Gastrocnemius medialis (tissue), 4 donors: ENCODE measurements at regions not wholly inside any gene's neighbourhood (a gene's known extent, or its start where the extent isn't known, plus 50 kb on each side); places are given as distances from the start of the nearest gene placed in this dataset.

Experiments used
- ATAC-seq, 2 donors: fragments of 150-250 bp; one replicate each; pipeline ENCODE4 v1.9.1; 2016
- DNase-seq, 2 donors: peaks; one replicate each; pipeline ENCODE4 v3.0.0-alpha.2; 2019
- H3K27ac ChIP-seq, 4 donors: fragments of 200-600 bp; sonication (generic); 1 replicate in 1 of 4; 2 replicates in 3 of 4; pipeline ENCODE4 v1.5.1; 2016 to 2018; ENCODE audit warnings: mild to moderate bottlenecking in 2 of 4, moderate library complexity in 1 of 4
- H3K27me3 ChIP-seq, 3 donors: fragments of 200-600 bp; sonication (generic) in 2 of 3; 1 replicate in 1 of 3; 2 replicates in 2 of 3; pipeline versions ENCODE4 v1.5.1 to v1.6.0; 2016 to 2019; ENCODE audit warnings: mild to moderate bottlenecking in 1 of 3, moderate library complexity in 1 of 3
- H3K36me3 ChIP-seq, 2 donors: fragments of 200-600 bp; sonication (generic) in 1 of 2; one replicate each; pipeline ENCODE4 v1.5.1; 2017 to 2018
- H3K4me1 ChIP-seq, 2 donors: fragments of 200-600 bp; sonication (generic) in 1 of 2; one replicate each; pipeline ENCODE4 v1.5.1; 2016 to 2017; ENCODE audit warnings: mild to moderate bottlenecking in 2 of 2
- H3K4me3 ChIP-seq, 4 donors: fragments of 200-600 bp; sonication (generic) in 3 of 4; 1 replicate in 1 of 4; 2 replicates in 3 of 4; pipeline ENCODE4 v1.5.1; 2016 to 2019; ENCODE audit warnings: mild to moderate bottlenecking in 2 of 4
- H3K9me3 ChIP-seq, 3 donors: fragments of 200-600 bp; sonication (generic) in 2 of 3; 1 replicate in 1 of 3; 2 replicates in 2 of 3; pipeline ENCODE4 v1.5.1; 2016 to 2019
- CTCF ChIP-seq, 5 experiments: fragments of 450-650 bp in 3 of 5; fragments of 200-600 bp in 2 of 5; sonication (generic) in 2 of 5; IDR thresholded peaks in 4 of 5; conservative IDR thresholded peaks in 1 of 5; 1 replicate in 4 of 5; 2 replicates in 1 of 5; pipeline ENCODE4 v1.5.1; 2016 to 2019; ENCODE audit warnings: antibody characterized with exemption in 5 of 5, mild to moderate bottlenecking in 3 of 5, moderate library complexity in 3 of 5
- POLR2A ChIP-seq, 2 donors: fragments of 450-650 bp; IDR thresholded peaks; one replicate each; pipeline ENCODE4 v1.6.1; 2017; ENCODE audit warnings: antibody characterized with exemption in 2 of 2, mild to moderate bottlenecking in 2 of 2, moderate library complexity in 2 of 2
- in situ Hi-C, 4 donors: fragments of 200-750 bp; cut with MboI; loops; one replicate each; pipeline versions ENCODE4 v1.15.0 to v1.8.0; 2017; ENCODE audit warnings: low sequenced_read_pairs in 4 of 4
- intact Hi-C: fragments of 100-400 bp; cut with DNase I; formaldehyde crosslinking; loops from one replicate; pipeline ENCODE4 v1.15.1; 2023; ENCODE audit warnings: low total_unique reads

GRCh38 chr12:84658877-84659276 lies 253.7 kb downstream of the SLC6A15 start:
- Histone ChIP-seq H3K4me1 (no peaks in the 10 kb centered on the region), H3K9me3 (no peaks in the 10 kb centered on the region), H3K27me3 (no peaks in the 10 kb centered on the region), H3K27ac (no peak overlapping the region), H3K36me3 (no peaks in the 10 kb centered on the region), H3K4me3 (no peak overlapping the region)
- DNase-seq (no peak), ATAC-seq (no peak)
- in situ Hi-C loops (no loop called here), intact Hi-C loops (no loop called here)
- TF ChIP-seq POLR2A (IDR thresholded peaks at IDR 0.05) (no peak), CTCF (IDR thresholded peaks at IDR 0.05 in 4 of 5, conservative IDR thresholded peaks at IDR 0.05 in 1 of 5) (no peak)

- Histone ChIP-seq H3K4me3 (no peak overlapping the region), H3K27me3 (no peaks in the 10 kb centered on the region), H3K4me1 (no peaks in the 10 kb centered on the region), H3K27ac (no peak overlapping the region), H3K36me3 (no peaks in the 10 kb centered on the region), H3K9me3 (no peaks in the 10 kb centered on the region)
- intact Hi-C loops, result no loop called here
- DNase-seq (no peak), ATAC-seq (no peak)
- in situ Hi-C loops, result no loop called here
- no peak for TF ChIP-seq POLR2A (IDR thresholded peaks at IDR 0.05)
- TF ChIP-seq CTCF (IDR thresholded peaks at IDR 0.05 in 4 of 5, conservative IDR thresholded peaks at IDR 0.05 in 1 of 5), result no peak
Measured at GRCh38 chr12:84656705-84657104, 255.9 kb downstream of the SLC6A15 start.

- intact Hi-C loops (no loop called here), in situ Hi-C loops (no loop called here)
- H3K9me3 ChIP-seq, result no peaks in the 10 kb centered on the region
- TF ChIP-seq POLR2A (IDR thresholded peaks at IDR 0.05) (no peak), CTCF (IDR thresholded peaks at IDR 0.05 in 4 of 5, conservative IDR thresholded peaks at IDR 0.05 in 1 of 5) (no peak)
- DNase-seq, result no peak
- H3K36me3 ChIP-seq, result no peaks in the 10 kb centered on the region
- no peak overlapping the region for H3K27ac ChIP-seq
- H3K4me3 ChIP-seq, result no peak overlapping the region
- ATAC-seq, result no peak
- no peaks in the 10 kb centered on the region for H3K27me3 ChIP-seq
- no peaks in the 10 kb centered on the region for H3K4me1 ChIP-seq
Measured at GRCh38 chr12:84653482-84653881, 259.1 kb downstream of the SLC6A15 start.

GRCh38 chr12:84648425-84648824 lies 264.2 kb downstream of the SLC6A15 start:
- H3K4me1 ChIP-seq, result no peaks in the 10 kb centered on the region
- H3K36me3 ChIP-seq, result no peaks in the 10 kb centered on the region
- H3K4me3 ChIP-seq, result no peak overlapping the region
- in situ Hi-C loops (no loop called here), intact Hi-C loops (no loop called here)
- no peak for DNase-seq
- ATAC-seq, result no peak
- no peaks in the 10 kb centered on the region for H3K27me3 ChIP-seq
- TF ChIP-seq POLR2A (IDR thresholded peaks at IDR 0.05) (no peak), CTCF (IDR thresholded peaks at IDR 0.05 in 4 of 5, conservative IDR thresholded peaks at IDR 0.05 in 1 of 5) (no peak)
- H3K27ac ChIP-seq, result no peak overlapping the region
- H3K9me3 ChIP-seq, result no peaks in the 10 kb centered on the region

- H3K9me3 ChIP-seq, result no peaks in the 10 kb centered on the region
- H3K27ac ChIP-seq, result no peak overlapping the region
- intact Hi-C loops (no loop called here), in situ Hi-C loops (no loop called here)
- H3K27me3 ChIP-seq, result no peaks in the 10 kb centered on the region
- ATAC-seq (no peak), DNase-seq (no peak)
- H3K36me3 ChIP-seq, result no peaks in the 10 kb centered on the region
- TF ChIP-seq POLR2A (IDR thresholded peaks at IDR 0.05) (no peak), CTCF (IDR thresholded peaks at IDR 0.05 in 4 of 5, conservative IDR thresholded peaks at IDR 0.05 in 1 of 5) (no peak)
- H3K4me1 ChIP-seq, result no peaks in the 10 kb centered on the region
- H3K4me3 ChIP-seq, result no peak overlapping the region
Measured at GRCh38 chr12:84644908-84645307, 267.7 kb downstream of the SLC6A15 start.
